Stimulated activated effector memory CD8-positive, alpha-beta T cell treated with anti-CD3 and anti-CD28 coated beads, Interleukin-12 subunit alpha, Interleukin-12 subunit beta, amount 100 ng/mL, for 72 hours (primary cell): ENCODE measurements at regions not wholly inside any gene's neighbourhood (a gene's known extent, or its start where the extent isn't known, plus 50 kb on each side); places are given as distances from the start of the nearest gene placed in this dataset.

Source experiments
- ATAC-seq: fragments of 150-1000 bp; cut with Tn5 transposase; 2 replicates; pipeline ENCODE4 v1.10.0; 2021
- DNase-seq, 2 donors: peaks; one replicate each; pipeline ENCODE4 v3.0.0; 2021 to 2022; ENCODE audit warnings: low spot score in 2 of 2
- H3K27ac Mint-ChIP-seq: one replicate; pipeline ENCODE4 v1.8.0; 2022; ENCODE audit warnings: mild to moderate bottlenecking, mixed read lengths
- H3K36me3 Mint-ChIP-seq: one replicate; pipeline ENCODE4 v1.8.0; 2022; ENCODE audit warnings: mild to moderate bottlenecking, mixed read lengths
- H3K4me1 Mint-ChIP-seq: one replicate; pipeline ENCODE4 v1.8.0; 2022; ENCODE audit warnings: mixed read lengths
- H3K4me3 Mint-ChIP-seq: one replicate; pipeline ENCODE4 v1.8.0; 2022; ENCODE audit warnings: mild to moderate bottlenecking, mixed read lengths
- H3K9me3 Mint-ChIP-seq: one replicate; pipeline ENCODE4 v1.8.0; 2022; ENCODE audit warnings: mixed read lengths

DNA sequence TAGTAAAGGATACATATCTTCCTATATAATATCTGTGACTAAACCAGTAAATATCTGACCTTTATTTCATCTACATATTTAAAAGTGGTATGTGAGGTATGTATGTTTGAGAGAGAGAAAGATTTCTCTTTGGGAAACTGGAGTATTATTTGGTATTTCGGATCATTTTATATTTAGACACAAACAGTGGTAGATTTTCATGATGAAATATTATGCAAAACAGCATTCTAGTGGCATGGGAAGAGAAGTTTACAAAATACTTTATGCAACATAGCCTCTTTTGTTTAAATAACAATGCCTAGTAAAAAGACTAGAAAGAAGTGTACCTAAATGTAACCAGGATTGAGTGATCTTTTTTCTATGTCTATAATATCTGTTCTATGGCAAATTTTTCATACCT, 98.6 kb upstream of the TMEM168 start:
- DNase-seq (no peak), ATAC-seq (no peak)
- no peak overlapping the region for H3K4me3 Mint-ChIP-seq
- no peaks in the 10 kb centered on the region for H3K9me3 Mint-ChIP-seq
- peak overlapping the region; percentile 17 for H3K27ac Mint-ChIP-seq
- peaks cover 35% of the 10 kb centered on the region for H3K4me1 Mint-ChIP-seq
- peaks cover 9% of the 10 kb centered on the region for H3K36me3 Mint-ChIP-seq

DNA sequence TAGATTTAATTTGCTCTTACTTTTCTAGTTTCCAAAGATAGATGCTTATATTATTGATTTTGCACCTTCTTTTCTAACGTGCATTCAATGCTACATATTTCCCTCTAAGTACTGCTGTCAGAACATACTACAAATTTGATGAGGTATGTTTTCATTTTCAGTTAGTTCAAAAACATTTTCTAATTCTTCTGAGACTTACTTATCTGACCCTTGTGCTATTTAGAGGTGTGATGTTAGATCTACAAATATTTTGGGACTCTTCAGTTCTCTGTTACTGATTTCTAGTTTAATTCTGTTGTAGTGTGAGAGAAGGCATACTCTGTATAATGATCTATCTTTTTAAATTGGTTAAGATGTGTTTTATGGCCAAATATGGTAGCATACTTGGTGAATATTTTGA, 97.8 kb upstream of the TMEM168 start:
- H3K9me3 Mint-ChIP-seq: no peaks in the 10 kb centered on the region
- no peak overlapping the region for H3K4me3 Mint-ChIP-seq
- DNase-seq (no peak), ATAC-seq (no peak)
- no peak overlapping the region for H3K27ac Mint-ChIP-seq
- peaks cover 7% of the 10 kb centered on the region for H3K36me3 Mint-ChIP-seq
- peaks cover 41% of the 10 kb centered on the region for H3K4me1 Mint-ChIP-seq

DNA sequence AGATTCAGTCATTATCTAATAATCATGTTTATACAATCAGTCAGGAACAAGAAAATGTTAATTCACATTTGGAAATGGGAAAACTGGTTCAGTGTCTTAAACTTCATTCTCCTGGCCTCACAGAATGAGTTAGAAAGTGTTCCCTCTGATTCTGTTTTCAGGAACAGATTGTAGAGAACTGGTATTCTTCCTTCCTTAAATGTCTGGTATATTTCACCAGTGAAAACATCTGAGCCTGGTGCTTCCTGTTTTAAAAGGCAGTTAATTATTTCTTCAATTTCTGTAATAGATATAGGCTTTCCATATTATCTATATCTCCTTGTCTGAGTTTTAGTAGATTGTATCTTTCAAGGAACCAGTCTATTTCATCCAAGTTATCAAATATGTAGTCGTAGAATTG, 97.1 kb upstream of the TMEM168 start:
- no peak overlapping the region for H3K27ac Mint-ChIP-seq
- H3K4me1 Mint-ChIP-seq: peaks cover 43% of the 10 kb centered on the region
- no peak for DNase-seq
- H3K9me3 Mint-ChIP-seq: no peaks in the 10 kb centered on the region
- peaks cover 6% of the 10 kb centered on the region for H3K36me3 Mint-ChIP-seq
- no peak overlapping the region for H3K4me3 Mint-ChIP-seq
- no peak for ATAC-seq

DNA sequence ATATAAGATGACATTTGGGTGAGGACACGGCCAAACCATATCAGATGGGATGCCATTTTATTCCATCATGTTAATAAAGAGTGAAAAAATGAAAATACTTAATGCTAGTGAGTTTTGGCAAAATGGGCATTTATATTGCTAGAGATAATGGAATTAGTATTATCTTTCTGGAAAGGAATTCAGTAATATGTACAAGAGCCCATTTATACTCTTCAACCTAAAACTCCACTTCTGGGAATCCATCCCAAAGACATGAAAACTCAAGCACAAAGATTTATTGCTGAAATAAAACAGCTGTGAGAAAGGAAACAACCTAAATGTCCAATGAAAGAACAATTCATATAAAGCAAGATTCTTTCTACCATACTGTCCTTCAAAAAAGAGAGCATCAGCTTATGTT, 96.0 kb upstream of the TMEM168 start:
- no peaks in the 10 kb centered on the region for H3K36me3 Mint-ChIP-seq
- H3K4me3 Mint-ChIP-seq: no peak overlapping the region
- DNase-seq (no peak), ATAC-seq (no peak)
- H3K4me1 Mint-ChIP-seq: peaks cover 37% of the 10 kb centered on the region
- H3K9me3 Mint-ChIP-seq: no peaks in the 10 kb centered on the region
- H3K27ac Mint-ChIP-seq: no peak overlapping the region

DNA sequence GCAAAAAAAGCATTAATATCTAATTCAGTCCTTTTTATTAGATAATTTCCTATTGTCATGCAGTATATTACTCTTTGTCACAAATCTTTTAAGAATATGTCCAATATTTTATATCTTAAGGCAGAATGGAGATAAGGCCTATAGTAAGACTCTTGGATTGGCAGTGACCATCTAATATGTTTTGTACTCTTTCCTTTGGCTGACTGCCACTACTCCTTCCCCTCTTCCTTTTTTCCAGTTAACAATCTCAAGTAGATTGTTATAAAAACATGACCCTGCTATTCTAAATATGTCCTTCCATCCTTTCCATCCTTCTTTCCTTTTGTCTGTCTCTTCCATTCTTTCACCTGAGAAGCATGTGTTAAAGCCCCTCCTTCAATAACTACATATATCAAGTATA, 92.8 kb upstream of the TMEM168 start:
- Mint-ChIP-seq H3K27ac (no peak overlapping the region), H3K9me3 (no peaks in the 10 kb centered on the region), H3K36me3 (no peaks in the 10 kb centered on the region), H3K4me1 (peaks cover 34% of the 10 kb centered on the region), H3K4me3 (no peak overlapping the region)
- ATAC-seq (no peak), DNase-seq (no peak)

DNA sequence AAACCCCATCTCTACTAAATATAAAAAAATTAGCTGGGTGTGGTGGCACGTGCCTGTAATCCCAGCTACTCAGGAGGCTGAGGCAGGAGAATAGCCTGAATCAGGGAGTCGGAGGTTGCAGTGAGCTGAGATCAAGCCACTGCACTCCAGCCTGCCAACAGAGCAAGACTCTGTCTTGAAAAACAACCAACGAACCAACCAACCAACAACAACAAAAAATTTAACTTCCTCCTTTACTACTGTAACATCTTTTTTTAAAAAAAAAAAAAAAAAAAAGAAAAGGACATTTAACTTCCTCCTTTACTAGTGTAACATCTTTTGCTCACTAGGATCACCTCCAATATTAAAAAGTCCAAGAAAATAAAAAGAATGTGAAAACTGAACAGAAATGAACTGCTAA, 92.3 kb upstream of the TMEM168 start:
- no peak overlapping the region for H3K4me3 Mint-ChIP-seq
- ATAC-seq (no peak), DNase-seq (no peak)
- no peak overlapping the region for H3K27ac Mint-ChIP-seq
- peaks cover 34% of the 10 kb centered on the region for H3K4me1 Mint-ChIP-seq
- no peaks in the 10 kb centered on the region for H3K9me3 Mint-ChIP-seq
- no peaks in the 10 kb centered on the region for H3K36me3 Mint-ChIP-seq

DNA sequence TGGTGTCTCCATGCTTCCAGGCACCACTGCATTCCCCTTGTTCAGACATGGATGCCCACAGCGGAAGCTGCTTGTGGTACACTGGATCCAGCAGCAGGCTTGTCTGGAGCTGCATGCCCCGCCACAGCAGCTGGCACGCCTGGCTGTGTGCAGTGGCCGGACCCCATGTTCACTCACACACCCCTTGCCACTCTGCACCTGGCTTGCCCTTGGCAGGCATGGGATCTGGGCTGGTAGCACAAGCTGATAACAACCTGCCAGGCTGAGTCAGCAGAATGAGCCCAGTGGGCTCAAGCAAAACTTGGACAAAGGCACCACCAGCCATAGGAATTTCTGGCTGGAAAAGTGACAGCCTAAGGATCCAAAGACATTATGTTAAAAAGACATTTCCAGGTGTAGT, 91.8 kb upstream of the TMEM168 start:
- DNase-seq: no peak
- peaks cover 34% of the 10 kb centered on the region for H3K4me1 Mint-ChIP-seq
- no peak overlapping the region for H3K27ac Mint-ChIP-seq
- no peak overlapping the region for H3K4me3 Mint-ChIP-seq
- H3K36me3 Mint-ChIP-seq: no peaks in the 10 kb centered on the region
- no peak for ATAC-seq
- no peaks in the 10 kb centered on the region for H3K9me3 Mint-ChIP-seq

DNA sequence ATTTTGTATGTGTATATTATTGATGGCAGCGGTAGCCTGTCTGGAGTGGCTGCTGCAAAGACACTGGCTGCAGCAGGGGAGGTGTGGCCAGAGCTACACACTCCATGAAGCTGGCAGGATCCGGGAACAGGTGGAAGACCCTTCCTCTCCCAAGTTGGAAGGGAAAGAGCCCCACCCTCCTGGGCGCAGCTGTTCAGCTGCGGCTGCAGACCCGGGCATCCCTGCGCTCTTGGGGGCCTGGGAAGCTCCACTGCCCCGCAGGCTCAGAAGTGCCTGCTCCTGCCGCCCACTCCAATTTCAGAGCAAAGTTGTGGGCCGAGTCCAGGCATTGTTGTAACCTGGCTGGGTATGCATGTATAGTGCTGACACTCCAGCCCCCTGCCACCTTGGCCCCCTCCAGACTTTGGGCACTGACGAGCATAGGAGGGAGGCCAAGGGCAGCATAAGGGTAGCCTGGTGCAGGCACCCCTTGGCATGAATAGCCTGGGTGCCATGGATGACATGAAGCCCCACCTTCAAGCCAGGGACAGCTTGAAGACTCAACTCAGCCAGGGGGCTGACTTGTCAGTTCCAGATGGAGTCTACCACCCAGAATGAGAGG, 90.7 kb upstream of the TMEM168 start:
- no peak overlapping the region for H3K27ac Mint-ChIP-seq
- no peak for ATAC-seq
- peaks cover 44% of the 10 kb centered on the region for H3K4me1 Mint-ChIP-seq
- DNase-seq: no peak
- H3K9me3 Mint-ChIP-seq: no peaks in the 10 kb centered on the region
- no peak overlapping the region for H3K4me3 Mint-ChIP-seq
- no peaks in the 10 kb centered on the region for H3K36me3 Mint-ChIP-seq

DNA sequence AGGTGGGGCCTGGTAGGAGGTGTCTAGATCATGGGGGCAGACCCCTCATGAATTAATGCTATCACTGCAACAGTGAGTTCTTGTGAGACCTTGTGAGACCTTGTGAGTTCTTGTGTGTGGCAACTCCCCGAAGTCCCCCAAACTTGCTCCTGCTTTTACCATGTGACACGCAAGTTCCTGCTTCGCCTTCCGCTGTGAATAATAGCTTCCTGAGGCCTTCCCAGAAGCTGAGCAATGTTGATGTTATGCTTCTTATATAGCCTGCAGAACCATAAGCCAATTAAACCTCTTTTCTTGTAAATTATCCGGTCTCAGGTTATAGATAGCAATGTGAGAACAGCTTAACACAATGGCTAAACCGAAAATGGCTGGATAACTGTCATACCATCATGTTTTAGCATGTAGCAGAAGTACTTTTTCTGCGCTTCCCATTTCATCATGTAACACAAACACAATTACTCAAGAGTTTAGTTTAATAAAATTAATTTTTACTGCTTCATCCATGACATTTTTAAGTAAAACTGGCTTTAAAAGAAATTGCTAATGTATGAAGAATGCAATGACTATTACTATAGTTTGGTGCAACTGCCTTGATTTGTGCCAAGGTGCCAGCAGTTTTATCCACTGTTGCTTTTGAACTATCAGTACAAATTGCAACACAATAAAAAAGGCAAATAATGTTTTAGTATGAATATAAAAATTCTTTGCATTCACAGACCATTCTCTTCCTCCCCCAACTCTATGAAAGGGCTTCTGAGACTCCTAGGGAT, 87.7 kb upstream of the TMEM168 start:
- no peak overlapping the region for H3K4me3 Mint-ChIP-seq
- peaks cover 21% of the 10 kb centered on the region for H3K4me1 Mint-ChIP-seq
- no peak for ATAC-seq
- H3K36me3 Mint-ChIP-seq: no peaks in the 10 kb centered on the region
- DNase-seq: no peak
- H3K9me3 Mint-ChIP-seq: no peaks in the 10 kb centered on the region
- H3K27ac Mint-ChIP-seq: no peak overlapping the region

DNA sequence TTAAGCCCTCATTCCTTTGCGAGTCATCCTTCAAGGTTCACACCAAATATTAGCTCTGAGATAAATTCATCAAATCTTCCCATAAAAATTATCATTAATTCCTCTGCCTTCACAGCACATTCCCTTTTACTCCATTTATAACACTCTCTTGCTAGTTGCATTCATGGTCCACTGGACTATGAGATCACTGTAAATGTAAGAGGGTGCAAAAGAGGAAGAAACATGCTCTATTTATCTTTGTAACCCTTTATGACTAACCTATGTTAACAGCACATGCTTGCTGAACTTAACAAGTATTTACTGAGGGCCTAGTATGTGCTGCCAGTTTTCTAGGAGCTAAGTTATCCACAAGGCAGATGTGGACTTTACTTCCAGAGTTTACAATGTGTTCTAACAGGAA, 86.7 kb upstream of the TMEM168 start:
- Mint-ChIP-seq H3K4me1 (peaks cover 25% of the 10 kb centered on the region), H3K9me3 (no peaks in the 10 kb centered on the region), H3K36me3 (no peaks in the 10 kb centered on the region), H3K4me3 (no peak overlapping the region), H3K27ac (no peak overlapping the region)
- no peak for ATAC-seq
- no peak for DNase-seq

DNA sequence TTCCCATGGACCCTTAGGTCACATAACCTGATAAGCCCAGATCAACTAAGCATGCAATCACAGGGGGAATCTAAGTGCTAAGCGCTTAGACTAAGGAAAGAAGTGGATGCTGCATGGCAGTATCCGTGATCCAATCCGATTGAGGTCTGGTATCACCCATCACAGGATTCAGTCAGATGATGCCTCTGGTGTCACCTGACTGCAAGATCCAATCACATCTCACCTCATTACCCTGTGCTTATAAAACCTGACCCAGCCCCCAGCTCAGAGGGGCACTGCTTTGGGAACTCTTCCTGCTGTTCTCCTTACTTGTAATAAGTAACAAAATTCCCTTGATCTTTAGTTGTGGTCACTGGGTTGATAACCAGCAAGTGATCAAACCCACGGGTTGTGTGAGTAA, 84.7 kb upstream of the TMEM168 start:
- Mint-ChIP-seq H3K4me1 (peaks cover 42% of the 10 kb centered on the region), H3K4me3 (no peak overlapping the region), H3K27ac (no peak overlapping the region), H3K36me3 (no peaks in the 10 kb centered on the region), H3K9me3 (no peaks in the 10 kb centered on the region)
- DNase-seq: no peak
- no peak for ATAC-seq

DNA sequence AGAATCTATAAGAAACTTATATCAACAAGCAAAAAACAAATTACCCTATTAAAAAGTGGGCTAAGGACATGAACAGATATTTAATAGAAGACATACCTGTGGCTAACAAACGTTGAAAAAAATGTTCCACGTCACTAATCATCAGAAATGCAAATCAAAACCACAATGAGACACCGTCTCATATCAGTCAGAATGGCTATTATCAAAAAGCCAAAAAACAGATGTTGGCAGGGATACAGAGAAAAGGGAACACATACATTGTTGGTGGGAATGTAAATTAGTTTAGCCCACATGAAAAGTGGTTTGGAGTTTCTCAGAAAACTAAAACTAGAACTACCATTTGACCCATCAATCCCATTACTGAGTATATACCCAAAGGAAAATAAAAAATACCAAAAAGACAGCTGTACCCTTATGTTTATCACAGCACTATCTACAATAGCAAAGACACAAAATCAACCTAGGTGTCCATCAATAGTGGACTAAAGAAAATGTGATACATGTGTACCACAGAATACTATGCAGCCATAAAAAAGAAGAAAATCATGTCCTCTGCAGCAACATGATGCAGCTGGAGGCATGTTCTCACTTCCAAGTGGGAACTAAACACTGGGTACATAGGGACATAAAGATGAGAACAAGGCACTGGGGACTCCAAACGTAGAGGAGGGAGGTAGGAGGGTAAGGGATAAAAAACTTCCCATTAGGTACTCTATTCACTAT, 83.8 kb upstream of the TMEM168 start:
- Mint-ChIP-seq H3K27ac (no peak overlapping the region), H3K4me1 (peaks cover 50% of the 10 kb centered on the region), H3K36me3 (peaks cover 6% of the 10 kb centered on the region), H3K4me3 (no peak overlapping the region), H3K9me3 (no peaks in the 10 kb centered on the region)
- ATAC-seq (no peak), DNase-seq (no peak)

DNA sequence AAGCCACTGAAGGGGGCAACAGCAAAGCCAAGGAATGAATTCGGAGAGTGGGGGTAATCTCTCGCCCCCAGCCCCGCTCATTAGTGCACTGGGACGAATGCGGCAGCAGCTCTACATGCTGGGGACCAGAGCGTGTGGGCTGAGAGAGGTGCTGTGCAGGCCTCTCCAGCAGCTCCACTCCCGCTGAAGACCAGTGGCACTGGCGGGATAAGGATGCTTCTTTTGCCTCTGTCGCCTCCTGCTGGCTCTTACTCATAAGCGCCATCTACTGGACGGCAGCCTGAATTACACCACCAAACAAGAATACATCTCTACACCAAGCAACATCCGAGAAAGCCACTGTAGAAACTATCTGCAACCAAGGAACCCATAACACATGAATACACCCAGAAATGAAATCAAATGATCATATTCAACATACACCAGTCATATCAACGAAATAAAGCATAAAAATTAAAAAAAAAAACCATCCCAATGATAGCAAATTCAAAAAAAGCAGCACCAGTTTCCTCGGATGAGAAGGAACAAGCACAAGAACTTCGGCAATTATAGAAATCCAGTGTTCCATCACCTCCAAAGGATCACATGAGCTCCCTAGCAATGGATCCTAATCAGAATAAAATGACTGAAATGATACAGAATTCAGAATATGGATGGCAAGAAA, 79.0 kb upstream of the TMEM168 start:
- Mint-ChIP-seq H3K27ac (peak overlapping the region; percentile 38), H3K4me3 (no peak overlapping the region), H3K4me1 (peaks cover 42% of the 10 kb centered on the region), H3K9me3 (no peaks in the 10 kb centered on the region), H3K36me3 (peaks cover 6% of the 10 kb centered on the region)
- ATAC-seq (peak; percentile 70), DNase-seq (peak; percentile 37 to 69)

DNA sequence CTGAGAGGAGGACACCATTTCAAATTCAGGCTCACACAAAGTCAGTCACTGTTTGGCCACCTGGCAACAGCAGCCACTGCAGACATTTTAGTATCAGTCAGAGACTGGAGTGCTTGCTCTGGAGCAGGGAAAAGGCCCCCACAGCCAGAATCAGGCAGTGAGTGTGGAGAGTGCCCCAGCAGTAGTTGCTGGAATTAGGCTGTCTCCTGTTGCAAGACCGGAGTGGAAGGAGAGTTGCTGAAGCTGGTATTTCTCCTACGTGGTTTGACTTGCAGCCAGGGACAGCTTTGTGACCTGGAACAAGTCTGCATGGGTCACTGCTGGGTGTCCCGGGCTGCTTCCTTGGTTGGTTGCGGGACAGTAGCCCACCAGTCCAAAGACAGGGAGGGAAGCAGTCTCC, 78.4 kb upstream of the TMEM168 start:
- no peak for DNase-seq
- peak; percentile 8 for ATAC-seq
- no peak overlapping the region for H3K4me3 Mint-ChIP-seq
- H3K9me3 Mint-ChIP-seq: no peaks in the 10 kb centered on the region
- H3K27ac Mint-ChIP-seq: no peak overlapping the region
- peaks cover 6% of the 10 kb centered on the region for H3K36me3 Mint-ChIP-seq
- H3K4me1 Mint-ChIP-seq: peaks cover 42% of the 10 kb centered on the region

DNA sequence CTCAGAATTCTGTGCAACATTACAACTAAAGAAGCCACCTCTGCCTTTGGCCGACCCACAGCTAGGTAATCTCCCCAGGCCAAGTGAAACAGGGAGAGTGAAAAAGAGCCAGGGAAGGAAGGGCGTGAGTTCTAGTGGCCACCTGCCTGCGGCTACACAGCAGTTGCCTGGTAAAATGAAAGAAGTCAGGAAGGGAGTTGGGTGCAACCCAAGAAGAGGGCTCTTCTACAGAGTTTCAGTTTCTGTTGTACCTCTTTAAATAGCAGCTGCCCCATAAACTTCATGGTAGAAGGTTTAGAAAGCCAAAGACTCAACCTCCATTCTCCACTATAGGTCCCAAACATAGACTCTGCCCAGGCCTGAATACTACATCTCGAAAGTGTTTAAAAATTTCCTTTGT, 76.2 kb upstream of the TMEM168 start:
- ATAC-seq (no peak), DNase-seq (no peak)
- Mint-ChIP-seq H3K9me3 (no peaks in the 10 kb centered on the region), H3K27ac (no peak overlapping the region), H3K4me3 (no peak overlapping the region), H3K4me1 (peaks cover 33% of the 10 kb centered on the region), H3K36me3 (peaks cover 6% of the 10 kb centered on the region)
